ENCODE measurements at regions not wholly inside any gene's neighbourhood (a gene's known extent, or its start where the extent isn't known, plus 50 kb on each side); places are given as distances from the start of the nearest gene placed in this dataset.

DNA sequence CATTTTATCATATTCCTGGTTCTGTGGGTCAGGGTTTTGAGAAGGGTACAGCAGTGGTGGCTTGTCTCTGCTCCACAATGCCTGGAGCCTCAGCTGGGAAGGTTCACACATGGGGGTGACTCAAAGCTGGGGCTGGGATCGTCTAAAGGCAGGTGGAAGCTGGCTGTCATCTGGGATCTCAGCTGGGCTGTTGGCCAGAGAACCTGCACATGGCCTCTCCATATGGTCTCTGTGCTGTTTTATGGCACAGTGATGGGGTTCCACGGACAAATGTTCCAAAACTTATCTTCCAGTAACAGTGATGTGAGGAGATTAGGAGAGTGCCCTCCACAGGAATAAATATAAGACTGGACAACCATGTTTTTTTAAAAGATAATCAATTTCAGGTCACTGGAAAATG, 191.4 kb downstream of the SS18 start:
- Mint-ChIP-seq H3K9me3 (no peaks in the 10 kb centered on the region), H3K4me1 (peaks cover 6% of the 10 kb centered on the region), H3K4me3 (no peak overlapping the region), H3K27ac (ENCODE audit: low read depth) (no peak overlapping the region), H3K36me3 (ENCODE audit: insufficient read depth) (no peaks in the 10 kb centered on the region), H3K27me3 (peaks cover 19% of the 10 kb centered on the region)
- DNase-seq (ENCODE audit: low spot score in 2 of 2) (no peak), ATAC-seq (replicated peaks; ENCODE audit: extremely low read depth, poor library complexity, severe bottlenecking) (no peak)

- H3K27ac Mint-ChIP-seq (ENCODE audit: low read depth) = no peak overlapping the region
- ATAC-seq (replicated peaks; ENCODE audit: extremely low read depth, poor library complexity, severe bottlenecking) (no peak), DNase-seq (ENCODE audit: low spot score in 2 of 2) (no peak)
- peaks cover 14% of the 10 kb centered on the region for H3K27me3 Mint-ChIP-seq
- H3K36me3 Mint-ChIP-seq (ENCODE audit: insufficient read depth) = no peaks in the 10 kb centered on the region
- H3K4me3 Mint-ChIP-seq = no peak overlapping the region
- peaks cover 6% of the 10 kb centered on the region for H3K4me1 Mint-ChIP-seq
- no peaks in the 10 kb centered on the region for H3K9me3 Mint-ChIP-seq
These were observed 193.5 kb downstream of the SS18 start for GRCh38 chr18:25896956-25897355.

GRCh38 chr18:25896178-25896780, 194.1 kb downstream of the SS18 start:
- H3K27me3 Mint-ChIP-seq = peaks cover 10% of the 10 kb centered on the region
- H3K4me1 Mint-ChIP-seq = peaks cover 6% of the 10 kb centered on the region
- no peaks in the 10 kb centered on the region for H3K9me3 Mint-ChIP-seq
- DNase-seq (ENCODE audit: low spot score in 2 of 2) = no peak
- no peak for ATAC-seq (replicated peaks; ENCODE audit: extremely low read depth, poor library complexity, severe bottlenecking)
- H3K36me3 Mint-ChIP-seq (ENCODE audit: insufficient read depth) = no peaks in the 10 kb centered on the region
- no peak overlapping the region for H3K4me3 Mint-ChIP-seq
- no peak overlapping the region for H3K27ac Mint-ChIP-seq (ENCODE audit: low read depth)

GRCh38 chr18:25895518-25895917, 194.9 kb downstream of the SS18 start:
- H3K9me3 Mint-ChIP-seq = no peaks in the 10 kb centered on the region
- no peak for DNase-seq (ENCODE audit: low spot score in 2 of 2)
- H3K27me3 Mint-ChIP-seq = peaks cover 10% of the 10 kb centered on the region
- H3K36me3 Mint-ChIP-seq (ENCODE audit: insufficient read depth) = no peaks in the 10 kb centered on the region
- no peak overlapping the region for H3K27ac Mint-ChIP-seq (ENCODE audit: low read depth)
- H3K4me3 Mint-ChIP-seq = no peak overlapping the region
- peaks cover 6% of the 10 kb centered on the region for H3K4me1 Mint-ChIP-seq
- no peak for ATAC-seq (replicated peaks; ENCODE audit: extremely low read depth, poor library complexity, severe bottlenecking)

- H3K9me3 Mint-ChIP-seq = peaks cover 10% of the 10 kb centered on the region
- no peak overlapping the region for H3K4me3 Mint-ChIP-seq
- H3K4me1 Mint-ChIP-seq = no peaks in the 10 kb centered on the region
- no peak for ATAC-seq (replicated peaks; ENCODE audit: extremely low read depth, poor library complexity, severe bottlenecking)
- H3K27me3 Mint-ChIP-seq = peaks cover 37% of the 10 kb centered on the region
- H3K36me3 Mint-ChIP-seq (ENCODE audit: insufficient read depth) = no peaks in the 10 kb centered on the region
- no peak for DNase-seq (ENCODE audit: low spot score in 2 of 2)
- H3K27ac Mint-ChIP-seq (ENCODE audit: low read depth) = no peak overlapping the region
These were observed 204.1 kb downstream of the SS18 start for GRCh38 chr18:25886283-25886682.

DNA sequence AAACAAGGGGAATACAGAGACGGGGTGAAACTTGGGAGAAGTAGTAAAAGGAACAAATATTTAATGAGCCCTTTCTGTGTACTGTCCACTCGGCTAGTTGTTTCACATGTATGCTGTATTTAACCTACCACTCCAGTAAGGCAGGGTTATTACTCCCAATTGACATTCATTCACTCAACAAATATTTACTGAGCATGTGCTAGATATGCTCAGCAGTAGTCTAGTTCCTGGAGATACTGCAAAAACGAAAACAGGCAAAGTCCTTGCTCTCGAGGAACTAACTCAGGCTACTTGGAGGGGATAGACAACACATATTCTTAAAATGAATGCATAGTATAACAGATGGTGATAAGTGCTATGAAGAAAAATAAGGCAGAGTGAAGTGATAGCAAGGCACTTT, 207.3 kb downstream of the SS18 start:
- DNase-seq (ENCODE audit: low spot score in 2 of 2) (no peak), ATAC-seq (replicated peaks; ENCODE audit: extremely low read depth, poor library complexity, severe bottlenecking) (no peak)
- no peaks in the 10 kb centered on the region for H3K4me1 Mint-ChIP-seq
- peaks cover 52% of the 10 kb centered on the region for H3K27me3 Mint-ChIP-seq
- peaks cover 2% of the 10 kb centered on the region for H3K36me3 Mint-ChIP-seq (ENCODE audit: insufficient read depth)
- no peak overlapping the region for H3K4me3 Mint-ChIP-seq
- no peak overlapping the region for H3K27ac Mint-ChIP-seq (ENCODE audit: low read depth)
- peaks cover 10% of the 10 kb centered on the region for H3K9me3 Mint-ChIP-seq

- H3K27ac Mint-ChIP-seq (ENCODE audit: low read depth) = no peak overlapping the region
These were observed 209.3 kb downstream of the SS18 start for GRCh38 chr18:25881149-25881548.

GRCh38 chr18:25880441-25880840, 210.0 kb downstream of the SS18 start:
- Mint-ChIP-seq H3K27me3 (peaks cover 50% of the 10 kb centered on the region), H3K4me1 (no peaks in the 10 kb centered on the region), H3K36me3 (ENCODE audit: insufficient read depth) (peaks cover 2% of the 10 kb centered on the region), H3K9me3 (no peaks in the 10 kb centered on the region), H3K27ac (ENCODE audit: low read depth) (no peak overlapping the region), H3K4me3 (no peak overlapping the region)
- DNase-seq (ENCODE audit: low spot score in 2 of 2) (no peak), ATAC-seq (replicated peaks; ENCODE audit: extremely low read depth, poor library complexity, severe bottlenecking) (no peak)

More at GRCh38 chr18:25881149-25881548, 209.3 kb downstream of the SS18 start:
- no peaks in the 10 kb centered on the region for H3K4me1 Mint-ChIP-seq
- peaks cover 2% of the 10 kb centered on the region for H3K36me3 Mint-ChIP-seq (ENCODE audit: insufficient read depth)
- peaks cover 52% of the 10 kb centered on the region for H3K27me3 Mint-ChIP-seq
- DNase-seq (ENCODE audit: low spot score in 2 of 2) (no peak), ATAC-seq (replicated peaks; ENCODE audit: extremely low read depth, poor library complexity, severe bottlenecking) (no peak)
- H3K9me3 Mint-ChIP-seq = peaks cover 3% of the 10 kb centered on the region
- no peak overlapping the region for H3K4me3 Mint-ChIP-seq

- DNase-seq (ENCODE audit: low spot score in 2 of 2) = no peak
- no peak overlapping the region for H3K4me3 Mint-ChIP-seq
- ATAC-seq (replicated peaks; ENCODE audit: extremely low read depth, poor library complexity, severe bottlenecking) = no peak
- H3K27me3 Mint-ChIP-seq = peaks cover 66% of the 10 kb centered on the region
- H3K9me3 Mint-ChIP-seq = no peaks in the 10 kb centered on the region
- no peaks in the 10 kb centered on the region for H3K4me1 Mint-ChIP-seq
- H3K36me3 Mint-ChIP-seq (ENCODE audit: insufficient read depth) = peaks cover 2% of the 10 kb centered on the region
- no peak overlapping the region for H3K27ac Mint-ChIP-seq (ENCODE audit: low read depth)
These were observed 214.0 kb downstream of the SS18 start for GRCh38 chr18:25876330-25876948.

DNA sequence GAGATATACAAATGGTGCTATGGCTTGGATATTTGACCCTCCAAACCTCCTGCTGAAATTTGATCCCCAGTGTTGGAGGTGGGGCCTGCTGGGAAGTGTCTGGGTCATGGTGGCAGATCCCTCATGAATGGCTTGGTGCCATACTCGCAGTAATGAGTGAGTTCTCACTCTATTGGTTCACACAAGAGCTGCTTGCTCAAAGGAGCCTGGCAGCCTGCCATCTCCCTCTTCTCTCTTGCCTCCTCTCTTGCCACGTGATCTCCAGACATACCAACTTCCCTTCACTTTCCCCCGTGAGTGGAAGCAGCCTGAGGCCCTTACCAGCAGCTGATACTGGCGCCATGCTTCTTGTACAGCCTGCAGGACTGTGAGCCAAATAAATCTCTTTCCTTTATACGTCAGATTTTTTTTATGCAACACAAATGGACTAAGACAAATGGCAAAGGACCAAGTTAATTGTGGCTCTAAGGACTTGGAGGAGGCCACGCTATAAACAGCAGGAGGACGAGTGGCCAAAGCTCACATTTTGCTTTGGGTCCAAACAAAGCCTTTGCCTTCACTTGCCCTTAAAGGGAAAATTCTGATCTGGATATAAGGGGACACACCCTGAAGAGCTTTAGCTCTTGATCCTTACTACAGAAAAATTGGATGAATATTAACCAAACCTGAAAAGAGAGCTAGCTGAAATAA, 214.7 kb downstream of the SS18 start:
- ATAC-seq (replicated peaks; ENCODE audit: extremely low read depth, poor library complexity, severe bottlenecking) = no peak
- no peak overlapping the region for H3K27ac Mint-ChIP-seq (ENCODE audit: low read depth)
- H3K36me3 Mint-ChIP-seq (ENCODE audit: insufficient read depth) = peaks cover 2% of the 10 kb centered on the region
- H3K4me1 Mint-ChIP-seq = no peaks in the 10 kb centered on the region
- H3K4me3 Mint-ChIP-seq = no peak overlapping the region
- H3K9me3 Mint-ChIP-seq = no peaks in the 10 kb centered on the region
- H3K27me3 Mint-ChIP-seq = peaks cover 66% of the 10 kb centered on the region
- no peak for DNase-seq (ENCODE audit: low spot score in 2 of 2)

DNA sequence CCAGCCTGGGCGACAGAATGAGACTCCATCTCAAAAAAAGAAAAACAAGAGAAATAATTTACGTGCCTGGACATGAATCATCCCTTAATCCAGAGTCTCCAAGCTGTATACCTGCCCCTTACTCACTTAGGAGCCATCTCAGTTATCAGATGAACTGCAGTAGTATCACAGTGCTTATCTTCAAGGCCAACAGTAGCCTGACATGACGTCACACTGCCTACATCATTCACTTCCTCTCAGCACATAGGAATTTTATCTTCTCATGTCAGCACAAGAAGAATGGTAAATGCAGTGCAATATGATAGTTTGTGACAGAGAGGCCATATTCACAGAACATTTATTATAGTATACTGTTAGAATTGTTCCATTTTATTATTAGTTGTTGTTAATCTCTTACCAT, 216.6 kb downstream of the SS18 start:
- DNase-seq (ENCODE audit: low spot score in 2 of 2) (no peak), ATAC-seq (replicated peaks; ENCODE audit: extremely low read depth, poor library complexity, severe bottlenecking) (no peak)
- no peaks in the 10 kb centered on the region for H3K4me1 Mint-ChIP-seq
- H3K4me3 Mint-ChIP-seq = no peak overlapping the region
- H3K27ac Mint-ChIP-seq (ENCODE audit: low read depth) = no peak overlapping the region
- H3K36me3 Mint-ChIP-seq (ENCODE audit: insufficient read depth) = peaks cover 2% of the 10 kb centered on the region
- H3K27me3 Mint-ChIP-seq = peaks cover 65% of the 10 kb centered on the region
- no peaks in the 10 kb centered on the region for H3K9me3 Mint-ChIP-seq

GRCh38 chr18:25866331-25866730, 224.1 kb downstream of the SS18 start:
- no peak overlapping the region for H3K4me3 Mint-ChIP-seq

More at GRCh38 chr18:25866331-25866730, 224.1 kb downstream of the SS18 start:
- H3K27ac Mint-ChIP-seq (ENCODE audit: low read depth) = no peak overlapping the region
- no peaks in the 10 kb centered on the region for H3K36me3 Mint-ChIP-seq (ENCODE audit: insufficient read depth)
- H3K4me1 Mint-ChIP-seq = no peaks in the 10 kb centered on the region
- peaks cover 57% of the 10 kb centered on the region for H3K27me3 Mint-ChIP-seq
- H3K9me3 Mint-ChIP-seq = no peaks in the 10 kb centered on the region
- ATAC-seq (replicated peaks; ENCODE audit: extremely low read depth, poor library complexity, severe bottlenecking) = no peak
- DNase-seq (ENCODE audit: low spot score in 2 of 2) = no peak
